HEK293 (cell line): ENCODE measurements at regions not wholly inside any gene's neighbourhood (a gene's known extent, or its start where the extent isn't known, plus 50 kb on each side); places are given as distances from the start of the nearest gene placed in this dataset.

Source experiments
- CTCF ChIP-seq: fragments of 450-650 bp; formaldehyde crosslinking; IDR thresholded peaks from 2 replicates; pipeline ENCODE4 v1.5.1; 2016; ENCODE audit warnings: missing biosample characterization, missing genetic modification characterization
- ELK4 ChIP-seq: IDR thresholded peaks from 2 replicates; pipeline ENCODE4 v1.6.1; 2011; ENCODE audit warnings: mild to moderate bottlenecking, low read depth, low read length, borderline replicate concordance
- GFI1B ChIP-seq: fragments of 450-650 bp; formaldehyde crosslinking; IDR thresholded peaks from 2 replicates; pipeline ENCODE4 v1.5.1; 2016; ENCODE audit warnings: missing biosample characterization, missing genetic modification characterization
- HOXD13 ChIP-seq: sonication (generic); formaldehyde crosslinking; IDR thresholded peaks from 2 replicates; pipeline ENCODE4 v1.8.0; 2022; ENCODE audit warnings: missing genetic modification reagents, borderline replicate concordance
- PRDM1 ChIP-seq: fragments of 450-650 bp; formaldehyde crosslinking; IDR thresholded peaks from 2 replicates; pipeline ENCODE4; 2016; ENCODE audit warnings: missing biosample characterization, missing genetic modification characterization
- PRDM2 ChIP-seq: fragments of 450-650 bp; formaldehyde crosslinking; IDR thresholded peaks from 2 replicates; pipeline ENCODE4 v1.5.1; 2016; ENCODE audit warnings: missing biosample characterization, missing genetic modification characterization, borderline replicate concordance
- PRDM6 ChIP-seq: fragments of 450-650 bp; formaldehyde crosslinking; IDR thresholded peaks from 2 replicates; pipeline ENCODE4 v1.5.1; 2017; ENCODE audit warnings: missing biosample characterization, missing genetic modification characterization
- SP2 ChIP-seq: fragments of 450-650 bp; formaldehyde crosslinking; IDR thresholded peaks from 2 replicates; pipeline ENCODE4 v1.5.1; 2016; ENCODE audit warnings: missing biosample characterization, missing genetic modification characterization
- SP3 ChIP-seq: fragments of 450-650 bp; formaldehyde crosslinking; IDR thresholded peaks from 2 replicates; pipeline ENCODE4 v1.5.1; 2016; ENCODE audit warnings: missing biosample characterization, missing genetic modification characterization
- TCF7L2 ChIP-seq: IDR thresholded peaks from 2 replicates; pipeline ENCODE4 v1.6.1; 2011; ENCODE audit warnings: low read depth, mild to moderate bottlenecking, inconsistent platforms, low read length, moderate library complexity, borderline replicate concordance
- ZBTB1 ChIP-seq: fragments of 450-650 bp; formaldehyde crosslinking; IDR thresholded peaks from 2 replicates; pipeline ENCODE4 v1.5.1; 2016; ENCODE audit warnings: missing biosample characterization, missing genetic modification characterization
- ZBTB20 ChIP-seq: fragments of 450-650 bp; formaldehyde crosslinking; IDR thresholded peaks from 2 replicates; pipeline ENCODE4 v1.5.1; 2016; ENCODE audit warnings: missing biosample characterization, missing genetic modification characterization
- ZBTB8A ChIP-seq: fragments of 450-650 bp; formaldehyde crosslinking; IDR thresholded peaks from 2 replicates; pipeline ENCODE4 v1.5.1; 2016; ENCODE audit warnings: missing biosample characterization, missing genetic modification characterization
- ZIC2 ChIP-seq: fragments of 450-650 bp; formaldehyde crosslinking; IDR thresholded peaks from 2 replicates; pipeline ENCODE4 v1.5.1; 2016; ENCODE audit warnings: missing biosample characterization, missing genetic modification characterization
- ZNF10 ChIP-seq: fragments of 450-650 bp; formaldehyde crosslinking; IDR thresholded peaks from 2 replicates; pipeline ENCODE4 v1.5.1; 2017; ENCODE audit warnings: missing biosample characterization, missing genetic modification characterization
- ZNF133 ChIP-seq: fragments of 450-650 bp; formaldehyde crosslinking; IDR thresholded peaks from 2 replicates; pipeline ENCODE4 v1.5.1; 2016; ENCODE audit warnings: missing biosample characterization, missing genetic modification characterization
- ZNF175 ChIP-seq: fragments of 450-650 bp; formaldehyde crosslinking; IDR thresholded peaks from 2 replicates; pipeline ENCODE4 v1.5.1; 2016; ENCODE audit warnings: missing biosample characterization, missing genetic modification characterization
- ZNF19 ChIP-seq: fragments of 450-650 bp; formaldehyde crosslinking; IDR thresholded peaks from 2 replicates; pipeline ENCODE4; 2016; ENCODE audit warnings: missing biosample characterization, missing genetic modification characterization, low read depth
- ZNF221 ChIP-seq: fragments of 450-650 bp; formaldehyde crosslinking; IDR thresholded peaks from 2 replicates; pipeline ENCODE4 v1.5.1; 2017; ENCODE audit warnings: missing biosample characterization, missing genetic modification characterization, borderline replicate concordance
- ZNF404 ChIP-seq: fragments of 450-650 bp; formaldehyde crosslinking; IDR thresholded peaks from 2 replicates; pipeline ENCODE4 v1.5.1; 2017; ENCODE audit warnings: missing biosample characterization, missing genetic modification characterization
- ZNF423 ChIP-seq: fragments of 450-650 bp; formaldehyde crosslinking; IDR thresholded peaks from 2 replicates; pipeline ENCODE4 v1.5.1; 2016; ENCODE audit warnings: missing biosample characterization, missing genetic modification characterization
- ZNF426 ChIP-seq: fragments of 450-650 bp; formaldehyde crosslinking; IDR thresholded peaks from 2 replicates; pipeline ENCODE4 v1.5.1; 2017; ENCODE audit warnings: missing biosample characterization, missing genetic modification characterization, mild to moderate bottlenecking, inconsistent platforms, moderate library complexity
- ZNF510 ChIP-seq: fragments of 450-650 bp; formaldehyde crosslinking; IDR thresholded peaks from 2 replicates; pipeline ENCODE4 v1.5.1; 2018; ENCODE audit warnings: mild to moderate bottlenecking, missing genetic modification characterization, missing biosample characterization; ENCODE audit not compliant: insufficient replicate concordance
- ZNF596 ChIP-seq: fragments of 450-650 bp; IDR thresholded peaks from 2 replicates; pipeline ENCODE4 v1.5.0; 2018; ENCODE audit warnings: missing biosample characterization, mild to moderate bottlenecking, missing genetic modification characterization, moderate library complexity
- ZNF624 ChIP-seq: fragments of 450-650 bp; formaldehyde crosslinking; IDR thresholded peaks from 2 replicates; pipeline ENCODE4 v1.5.1; 2017; ENCODE audit warnings: missing biosample characterization, missing genetic modification characterization
- ZNF670 ChIP-seq: fragments of 450-650 bp; formaldehyde crosslinking; IDR thresholded peaks from 2 replicates; pipeline ENCODE4 v1.5.1; 2016; ENCODE audit warnings: missing biosample characterization, missing genetic modification characterization, low read depth
- ZNF791 ChIP-seq: fragments of 450-650 bp; formaldehyde crosslinking; IDR thresholded peaks from 2 replicates; pipeline ENCODE4 v1.5.1; 2016; ENCODE audit warnings: missing biosample characterization, missing genetic modification characterization
- ZSCAN16 ChIP-seq: fragments of 450-650 bp; formaldehyde crosslinking; IDR thresholded peaks from 2 replicates; pipeline ENCODE4 v1.5.1; 2016; ENCODE audit warnings: missing biosample characterization, missing genetic modification characterization

- TF ChIP-seq PRDM2 (tag by site-specific recombination) (no peak), ZNF175 (no peak), CTCF (no peak), PRDM1 (no peak), ZIC2 (no peak), ZNF423 (tag by site-specific recombination) (no peak), PRDM6 (tag by site-specific recombination) (no peak), ZNF426 (tag by site-specific recombination) (no peak), ZSCAN16 (tag by site-specific recombination) (no peak), ZBTB8A (tag by site-specific recombination) (no peak), ZBTB20 (no peak), ZNF133 (tag by site-specific recombination) (no peak), ZNF404 (no peak), ZNF510 (no peak), ZNF221 (no peak), SP2 (tag by site-specific recombination) (no peak), ZBTB1 (tag by site-specific recombination) (no peak), SP3 (tag by site-specific recombination) (no peak), ELK4 (no peak), GFI1B (no peak), HOXD13 (CRISPR knock-in tag) (no peak), ZNF596 (tag by site-specific recombination) (no peak), TCF7L2 (no peak), ZNF624 (tag by site-specific recombination) (no peak), ZNF791 (tag by site-specific recombination) (no peak), ZNF19 (no peak), ZNF10 (tag by site-specific recombination) (no peak), ZNF670 (tag by site-specific recombination) (no peak)
Measured at GRCh38 chr3:150268426-150269391, 139.4 kb upstream of the TSC22D2 start (continued).
